ENCODE measurements at regions not wholly inside any gene's neighbourhood (a gene's known extent, or its start where the extent isn't known, plus 50 kb on each side); places are given as distances from the start of the nearest gene placed in this dataset.

DNA sequence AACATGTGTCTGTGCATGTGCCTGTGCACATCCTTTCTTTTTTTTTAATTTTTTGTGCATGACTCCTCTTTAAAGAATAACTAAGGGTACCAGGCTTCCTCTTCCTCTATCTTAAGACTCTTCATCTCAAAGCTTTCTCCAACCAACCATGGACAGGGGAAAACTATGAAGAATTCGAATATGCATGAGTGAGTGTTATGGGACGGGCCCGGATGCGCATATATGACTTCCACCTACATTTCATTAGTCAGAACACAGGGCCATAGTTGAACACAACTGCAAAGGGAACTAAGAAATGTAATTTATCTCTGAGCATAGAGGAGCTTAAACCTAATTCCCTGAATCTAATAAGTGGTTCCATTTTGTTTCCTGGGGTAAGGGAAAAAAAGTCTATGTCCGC is 270.3 kb upstream of the SORCS1 start:
- TF ChIP-seq CTCF (conservative IDR thresholded peaks at IDR 0.05 in 1 of 2, IDR thresholded peaks at IDR 0.05 in 1 of 2; ENCODE audit: extremely low read depth in 1 of 2, insufficient read depth in 1 of 2, low read depth in 1 of 2, low read length in 2 of 2) (no peak), EZH2 (IDR thresholded peaks at IDR 0.05; ENCODE audit: borderline replicate concordance, low read length) (no peak)
